HCT116 (cell line): ENCODE measurements at regions not wholly inside any gene's neighbourhood (a gene's known extent, or its start where the extent isn't known, plus 50 kb on each side); places are given as distances from the start of the nearest gene placed in this dataset.

Source experiments
- ATF3 ChIP-seq: IDR thresholded peaks from 2 replicates; pipeline ENCODE4 v1.6.1; 2012
- CTCF ChIP-seq, 3 experiments: fragments of 200-600 bp in 1 of 3; sonication (generic) in 1 of 3; IDR thresholded peaks in 2 of 3; conservative IDR thresholded peaks in 1 of 3; 2 replicates each; pipeline ENCODE4 v1.5.1; 2012 to 2017; ENCODE audit warnings: low read depth in 2 of 3, low read length in 2 of 3, antibody characterized with exemption in 1 of 3, borderline replicate concordance in 1 of 3, control low read depth in 1 of 3, mild to moderate bottlenecking in 1 of 3, mixed read lengths in 1 of 3, mixed run types in 1 of 3, moderate library complexity in 1 of 3; ENCODE audit not compliant: insufficient read depth in 1 of 3
- EZH2 ChIP-seq: fragments of 200-600 bp; sonication (generic); IDR thresholded peaks from 2 replicates; pipeline ENCODE4 v1.6.1; 2017; ENCODE audit warnings: antibody characterized with exemption, mixed run types
- MAX ChIP-seq: IDR thresholded peaks from 2 replicates; pipeline ENCODE4 v1.6.1; 2012
- POLR2A ChIP-seq: IDR thresholded peaks from 2 replicates; pipeline ENCODE4 v1.7.0; 2011; ENCODE audit warnings: borderline replicate concordance; ENCODE audit not compliant: insufficient read depth, insufficient read length; ENCODE audit errors: extremely low read depth
- RAD21 ChIP-seq: IDR thresholded peaks from 2 replicates; pipeline ENCODE4 v1.6.1; 2012; ENCODE audit warnings: low read depth, mild to moderate bottlenecking
- REST ChIP-seq: IDR thresholded peaks from 2 replicates; pipeline ENCODE4 v1.6.1; 2012; ENCODE audit warnings: low read depth
- SIN3A ChIP-seq: IDR thresholded peaks from 2 replicates; pipeline ENCODE4 v1.6.1; 2012; ENCODE audit warnings: low read depth
- YY1 ChIP-seq: IDR thresholded peaks from 2 replicates; pipeline ENCODE4 v1.6.1; 2011; ENCODE audit warnings: low read length, low read depth, moderate library complexity, mild to moderate bottlenecking; ENCODE audit not compliant: insufficient replicate concordance; ENCODE audit errors: extremely low read depth

- no peak for TF ChIP-seq POLR2A
- no peak for TF ChIP-seq CTCF (IDR thresholded peaks at IDR 0.05 in 2 of 3, conservative IDR thresholded peaks at IDR 0.05 in 1 of 3; ENCODE audit: borderline replicate concordance in 1 of 3, insufficient read depth in 1 of 3, low read depth in 2 of 3, low read length in 2 of 3)
- no peak for TF ChIP-seq RAD21
- TF ChIP-seq REST: no peak
- TF ChIP-seq SIN3A: no peak
- TF ChIP-seq MAX: no peak
- TF ChIP-seq YY1: no peak
- no peak for TF ChIP-seq EZH2
- TF ChIP-seq ATF3: no peak
Observed at GRCh38 chr11:24132471-24132870, 364.4 kb upstream of the LUZP2 start.
